ENCODE measurements at regions not wholly inside any gene's neighbourhood (a gene's known extent, or its start where the extent isn't known, plus 50 kb on each side); places are given as distances from the start of the nearest gene placed in this dataset.
"Not testable (repeated sequence)": the region's sequence is repeated elsewhere in the genome, so short reads cannot be mapped to it uniquely, and the experiment has no call there.

DNA sequence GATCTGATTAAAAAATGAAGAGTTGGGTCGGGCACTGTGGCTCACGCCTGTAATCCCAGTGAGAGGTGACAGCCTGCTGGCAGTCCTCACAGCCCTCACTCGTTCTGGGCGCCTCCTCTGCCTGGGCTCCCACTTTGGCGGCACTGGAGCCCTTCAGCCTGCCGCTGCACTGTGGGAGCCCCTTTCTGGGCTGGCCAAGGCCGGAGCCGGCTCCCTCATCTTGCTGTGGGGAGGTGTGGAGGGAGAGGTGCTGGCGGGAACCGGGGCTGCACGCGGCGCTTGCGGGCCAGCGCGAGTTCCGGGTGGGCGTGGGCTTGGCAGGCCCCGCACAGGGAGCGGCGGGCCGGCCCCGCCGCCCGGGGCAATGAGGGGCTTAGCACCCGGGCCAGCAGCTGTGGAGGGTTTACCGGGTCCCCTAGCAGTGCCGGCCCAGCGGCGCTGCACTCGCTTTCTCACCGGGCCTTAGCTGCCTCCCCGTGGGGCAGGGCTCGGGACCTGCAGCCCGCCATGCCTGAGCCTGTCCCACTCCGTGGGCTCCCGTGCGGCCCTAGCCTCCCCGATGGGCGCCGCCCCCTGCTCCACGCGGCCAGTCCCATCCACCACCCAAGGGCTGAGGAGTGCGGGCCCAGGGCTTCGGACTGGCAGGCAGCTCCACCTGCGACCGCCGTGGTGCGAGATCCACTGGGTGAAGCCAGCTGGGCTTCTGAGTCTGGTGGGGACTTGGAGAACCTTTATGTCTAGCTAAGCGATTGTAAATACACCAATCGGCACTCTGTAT is 534.1 kb upstream of the ARRDC3 start:
- TF ChIP-seq, protein P1, sequence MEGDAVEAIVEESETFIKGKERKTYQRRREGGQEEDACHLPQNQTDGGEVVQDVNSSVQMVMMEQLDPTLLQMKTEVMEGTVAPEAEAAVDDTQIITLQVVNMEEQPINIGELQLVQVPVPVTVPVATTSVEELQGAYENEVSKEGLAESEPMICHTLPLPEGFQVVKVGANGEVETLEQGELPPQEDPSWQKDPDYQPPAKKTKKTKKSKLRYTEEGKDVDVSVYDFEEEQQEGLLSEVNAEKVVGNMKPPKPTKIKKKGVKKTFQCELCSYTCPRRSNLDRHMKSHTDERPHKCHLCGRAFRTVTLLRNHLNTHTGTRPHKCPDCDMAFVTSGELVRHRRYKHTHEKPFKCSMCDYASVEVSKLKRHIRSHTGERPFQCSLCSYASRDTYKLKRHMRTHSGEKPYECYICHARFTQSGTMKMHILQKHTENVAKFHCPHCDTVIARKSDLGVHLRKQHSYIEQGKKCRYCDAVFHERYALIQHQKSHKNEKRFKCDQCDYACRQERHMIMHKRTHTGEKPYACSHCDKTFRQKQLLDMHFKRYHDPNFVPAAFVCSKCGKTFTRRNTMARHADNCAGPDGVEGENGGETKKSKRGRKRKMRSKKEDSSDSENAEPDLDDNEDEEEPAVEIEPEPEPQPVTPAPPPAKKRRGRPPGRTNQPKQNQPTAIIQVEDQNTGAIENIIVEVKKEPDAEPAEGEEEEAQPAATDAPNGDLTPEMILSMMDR (IDR thresholded peaks at IDR 0.05): not testable (repeated sequence)
- TF ChIP-seq ZFX (IDR thresholded peaks at IDR 0.05; ENCODE audit: borderline replicate concordance): not testable (repeated sequence)
